ENCODE measurements at regions not wholly inside any gene's neighbourhood (a gene's known extent, or its start where the extent isn't known, plus 50 kb on each side); places are given as distances from the start of the nearest gene placed in this dataset.

DNA sequence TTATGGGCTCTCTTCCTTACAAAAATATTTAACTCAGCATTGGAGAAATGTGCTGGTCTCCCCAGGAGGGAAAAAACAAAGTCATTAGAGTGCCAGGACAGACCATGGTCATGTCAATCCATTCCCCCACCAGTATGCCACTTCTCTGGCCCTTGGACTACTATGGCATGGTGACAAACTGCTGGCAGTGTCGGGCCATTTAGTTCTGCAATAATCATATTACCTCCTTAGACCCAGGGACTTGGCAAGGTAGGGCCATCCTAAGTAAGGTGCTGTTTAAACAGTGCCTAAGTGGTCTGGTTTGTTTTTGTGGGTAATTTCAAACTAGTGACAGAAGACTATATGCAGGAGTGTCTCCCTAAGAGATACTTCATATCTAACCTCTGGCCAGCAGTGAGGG is 177.8 kb upstream of the STK32A start:
- H3K27me3 Mint-ChIP-seq (ENCODE audit: insufficient read depth): no peaks in the 10 kb centered on the region
- 100% methylated on average over 1 of the region's 1 CpG; no CpG with 5 or more reads in 1 of the 2 experiments for WGBS, 2 experiments (ENCODE audit: insufficient coverage in 1 of 2, insufficient read length in 1 of 2)
- H3K36me3 ChIP-seq (ENCODE audit: control insufficient read depth, insufficient read depth, low read length): peaks cover 66% of the 10 kb centered on the region

DNA sequence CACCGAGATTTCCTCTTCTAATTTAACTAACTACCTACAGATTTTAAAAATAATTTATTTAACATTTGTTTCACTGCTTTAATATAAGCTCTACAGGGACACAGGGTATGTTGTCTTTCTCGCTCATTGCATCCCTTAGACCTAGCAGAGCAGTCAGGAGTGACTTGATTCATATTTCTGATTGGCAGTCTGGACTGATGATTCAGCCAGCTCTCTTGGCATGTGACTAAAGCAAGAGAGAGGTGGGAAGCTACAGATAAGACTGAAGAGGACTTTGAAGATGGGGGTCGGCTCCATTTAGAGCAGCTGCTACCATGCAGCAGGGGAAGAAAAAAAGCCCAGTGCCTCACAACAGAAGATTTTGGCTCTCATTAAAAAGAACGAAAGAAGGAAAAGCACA is 173.4 kb upstream of the STK32A start:
- Mint-ChIP-seq H3K4me1 (peaks cover 56% of the 10 kb centered on the region), H3K4me3 (no peak overlapping the region), H3K27me3 (ENCODE audit: insufficient read depth) (no peaks in the 10 kb centered on the region), H3K27ac (no peak overlapping the region), H3K9me3 (no peaks in the 10 kb centered on the region), H3K36me3 (ENCODE audit: low read depth) (peaks cover 32% of the 10 kb centered on the region)
- no peaks in the 10 kb centered on the region for H3K27me3 ChIP-seq (ENCODE audit: control insufficient read depth, insufficient read depth, low read length, poor library complexity, severe bottlenecking)
- H3K27ac ChIP-seq (ENCODE audit: low read depth, low read length): no peak overlapping the region
- peaks cover 41% of the 10 kb centered on the region for H3K36me3 ChIP-seq (ENCODE audit: control insufficient read depth, insufficient read depth, low read length)
- TF ChIP-seq, protein P1, sequence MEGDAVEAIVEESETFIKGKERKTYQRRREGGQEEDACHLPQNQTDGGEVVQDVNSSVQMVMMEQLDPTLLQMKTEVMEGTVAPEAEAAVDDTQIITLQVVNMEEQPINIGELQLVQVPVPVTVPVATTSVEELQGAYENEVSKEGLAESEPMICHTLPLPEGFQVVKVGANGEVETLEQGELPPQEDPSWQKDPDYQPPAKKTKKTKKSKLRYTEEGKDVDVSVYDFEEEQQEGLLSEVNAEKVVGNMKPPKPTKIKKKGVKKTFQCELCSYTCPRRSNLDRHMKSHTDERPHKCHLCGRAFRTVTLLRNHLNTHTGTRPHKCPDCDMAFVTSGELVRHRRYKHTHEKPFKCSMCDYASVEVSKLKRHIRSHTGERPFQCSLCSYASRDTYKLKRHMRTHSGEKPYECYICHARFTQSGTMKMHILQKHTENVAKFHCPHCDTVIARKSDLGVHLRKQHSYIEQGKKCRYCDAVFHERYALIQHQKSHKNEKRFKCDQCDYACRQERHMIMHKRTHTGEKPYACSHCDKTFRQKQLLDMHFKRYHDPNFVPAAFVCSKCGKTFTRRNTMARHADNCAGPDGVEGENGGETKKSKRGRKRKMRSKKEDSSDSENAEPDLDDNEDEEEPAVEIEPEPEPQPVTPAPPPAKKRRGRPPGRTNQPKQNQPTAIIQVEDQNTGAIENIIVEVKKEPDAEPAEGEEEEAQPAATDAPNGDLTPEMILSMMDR (conservative IDR thresholded peaks at IDR 0.05): no peak
- no peak overlapping the region for H3K4me3 ChIP-seq (ENCODE audit: low read length)
- WGBS, 2 experiments (ENCODE audit: insufficient coverage in 1 of 2, insufficient read length in 1 of 2): 71 to 87% methylated on average over 1 to 4 of the region's 4 CpGs
- H3K4me1 ChIP-seq (ENCODE audit: control insufficient read depth, insufficient read depth, low read length): peaks cover 3% of the 10 kb centered on the region
- no peak for DNase-seq
- no peak overlapping the region for H3K9ac ChIP-seq (ENCODE audit: extremely low read depth, low read length, poor library complexity, severe bottlenecking)
- no peaks in the 10 kb centered on the region for H3K9me3 ChIP-seq (ENCODE audit: control insufficient read depth, low read length)

More for the DNA sequence above, 177.8 kb upstream of the STK32A start:
- TF ChIP-seq, protein P1 (conservative IDR thresholded peaks at IDR 0.05): no peak
- no peaks in the 10 kb centered on the region for H3K9me3 Mint-ChIP-seq
- H3K9ac ChIP-seq (ENCODE audit: extremely low read depth, low read length, poor library complexity, severe bottlenecking): no peak overlapping the region
- H3K27me3 ChIP-seq (ENCODE audit: control insufficient read depth, insufficient read depth, low read length, poor library complexity, severe bottlenecking): no peaks in the 10 kb centered on the region
- H3K4me3 Mint-ChIP-seq: no peak overlapping the region
- H3K4me1 Mint-ChIP-seq: peaks cover 89% of the 10 kb centered on the region
- no peak for DNase-seq
- H3K27ac ChIP-seq (ENCODE audit: low read depth, low read length): no peak overlapping the region
- H3K4me1 ChIP-seq (ENCODE audit: control insufficient read depth, insufficient read depth, low read length): peaks cover 21% of the 10 kb centered on the region
- H3K27ac Mint-ChIP-seq: no peak overlapping the region
- no peaks in the 10 kb centered on the region for H3K9me3 ChIP-seq (ENCODE audit: control insufficient read depth, low read length)
- peaks cover 31% of the 10 kb centered on the region for H3K36me3 Mint-ChIP-seq (ENCODE audit: low read depth)
- H3K4me3 ChIP-seq (ENCODE audit: low read length): no peak overlapping the region

DNA sequence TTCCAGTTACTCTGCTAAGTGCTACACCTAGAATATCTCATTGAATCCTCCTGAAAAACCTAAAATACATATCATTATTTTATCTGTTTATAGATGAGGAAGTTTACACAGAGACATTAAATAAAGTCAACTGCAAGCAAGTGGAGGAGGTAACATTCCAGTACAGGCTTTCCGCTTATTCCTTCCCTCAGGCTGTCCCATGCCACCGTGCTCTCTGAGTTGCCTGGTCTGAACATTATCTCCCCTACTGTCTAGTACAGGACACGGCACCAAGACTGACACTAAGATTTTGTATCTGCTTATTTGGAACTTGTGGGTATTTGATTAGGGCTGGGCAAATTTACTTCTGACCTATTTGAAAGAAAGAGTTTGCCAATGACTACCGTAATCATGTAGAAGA is 172.4 kb upstream of the STK32A start:
- Histone ChIP-seq H3K4me1 (ENCODE audit: control insufficient read depth, insufficient read depth, low read length) (no peaks in the 10 kb centered on the region), H3K36me3 (ENCODE audit: control insufficient read depth, insufficient read depth, low read length) (peaks cover 41% of the 10 kb centered on the region), H3K4me3 (ENCODE audit: low read length) (no peak overlapping the region), H3K27me3 (ENCODE audit: control insufficient read depth, insufficient read depth, low read length, poor library complexity, severe bottlenecking) (no peaks in the 10 kb centered on the region), H3K27ac (ENCODE audit: low read depth, low read length) (no peak overlapping the region), H3K9me3 (ENCODE audit: control insufficient read depth, low read length) (peaks cover 4% of the 10 kb centered on the region), H3K9ac (ENCODE audit: extremely low read depth, low read length, poor library complexity, severe bottlenecking) (no peak overlapping the region)
- TF ChIP-seq, protein P1 (conservative IDR thresholded peaks at IDR 0.05): no peak
- H3K4me3 Mint-ChIP-seq: no peak overlapping the region
- peaks cover 36% of the 10 kb centered on the region for H3K36me3 Mint-ChIP-seq (ENCODE audit: low read depth)
- 98 to 100% methylated on average over 1 to 4 of the region's 4 CpGs for WGBS, 2 experiments (ENCODE audit: insufficient coverage in 1 of 2, insufficient read length in 1 of 2)
- H3K4me1 Mint-ChIP-seq: peaks cover 48% of the 10 kb centered on the region
- H3K27me3 Mint-ChIP-seq (ENCODE audit: insufficient read depth): no peaks in the 10 kb centered on the region
- no peak overlapping the region for H3K27ac Mint-ChIP-seq
- DNase-seq: no peak
- H3K9me3 Mint-ChIP-seq: no peaks in the 10 kb centered on the region

All from endodermal cell (in vitro differentiated cells).